ENCODE measurements at regions not wholly inside any gene's neighbourhood (a gene's known extent, or its start where the extent isn't known, plus 50 kb on each side); places are given as distances from the start of the nearest gene placed in this dataset.

DNA sequence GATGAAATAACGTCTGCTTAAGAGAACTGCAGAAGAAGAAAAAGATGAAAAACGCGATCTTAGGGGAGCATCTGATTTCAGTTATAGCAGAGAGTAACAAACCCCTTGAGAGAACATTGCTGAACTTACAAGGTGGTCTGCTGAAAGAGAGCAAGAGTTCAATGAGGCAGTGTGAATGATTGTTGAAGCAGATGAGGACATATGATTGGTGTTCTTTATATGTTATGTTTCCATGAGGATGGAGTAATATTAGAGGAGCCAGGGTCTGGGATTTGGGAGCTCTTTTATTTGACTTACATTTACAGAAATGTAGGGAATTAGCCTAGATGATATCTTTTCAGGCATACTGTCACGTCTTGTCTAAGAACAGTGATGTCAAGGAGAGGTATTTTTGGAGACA lies 1302.0 kb downstream of the KCNT2 start:
- intact Hi-C loops (cut with micrococcal nuclease; ENCODE audit: unreplicated experiment), result no loop called here
- DNase-seq, result no peak
- Mint-ChIP-seq H3K27me3 (ENCODE audit: insufficient read depth, unreplicated experiment) (peaks cover 6% of the 10 kb centered on the region), H3K9me3 (ENCODE audit: unreplicated experiment) (no peaks in the 10 kb centered on the region), H3K4me1 (ENCODE audit: low read depth, unreplicated experiment) (no peaks in the 10 kb centered on the region), H3K4me3 (ENCODE audit: unreplicated experiment) (no peak overlapping the region), H3K27ac (ENCODE audit: unreplicated experiment) (no peak overlapping the region), H3K36me3 (ENCODE audit: insufficient read depth, unreplicated experiment) (no peaks in the 10 kb centered on the region)
- Histone ChIP-seq H3K27me3 (replicated peaks; ENCODE audit: control insufficient read depth, insufficient read depth, low read length) (no peaks in the 10 kb centered on the region), H3K4me1 (no peaks in the 10 kb centered on the region), H3K36me3 (ENCODE audit: control insufficient read depth, insufficient read depth, low read length) (no peaks in the 10 kb centered on the region), H3K9me3 (no peaks in the 10 kb centered on the region), H3K4me3 (ENCODE audit: low read depth, low read length) (no peak overlapping the region)
- no TSS peak for BruUV-seq (replicated peaks)
- TF ChIP-seq, protein P1, sequence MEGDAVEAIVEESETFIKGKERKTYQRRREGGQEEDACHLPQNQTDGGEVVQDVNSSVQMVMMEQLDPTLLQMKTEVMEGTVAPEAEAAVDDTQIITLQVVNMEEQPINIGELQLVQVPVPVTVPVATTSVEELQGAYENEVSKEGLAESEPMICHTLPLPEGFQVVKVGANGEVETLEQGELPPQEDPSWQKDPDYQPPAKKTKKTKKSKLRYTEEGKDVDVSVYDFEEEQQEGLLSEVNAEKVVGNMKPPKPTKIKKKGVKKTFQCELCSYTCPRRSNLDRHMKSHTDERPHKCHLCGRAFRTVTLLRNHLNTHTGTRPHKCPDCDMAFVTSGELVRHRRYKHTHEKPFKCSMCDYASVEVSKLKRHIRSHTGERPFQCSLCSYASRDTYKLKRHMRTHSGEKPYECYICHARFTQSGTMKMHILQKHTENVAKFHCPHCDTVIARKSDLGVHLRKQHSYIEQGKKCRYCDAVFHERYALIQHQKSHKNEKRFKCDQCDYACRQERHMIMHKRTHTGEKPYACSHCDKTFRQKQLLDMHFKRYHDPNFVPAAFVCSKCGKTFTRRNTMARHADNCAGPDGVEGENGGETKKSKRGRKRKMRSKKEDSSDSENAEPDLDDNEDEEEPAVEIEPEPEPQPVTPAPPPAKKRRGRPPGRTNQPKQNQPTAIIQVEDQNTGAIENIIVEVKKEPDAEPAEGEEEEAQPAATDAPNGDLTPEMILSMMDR (IDR thresholded peaks at IDR 0.05; ENCODE audit: insufficient read depth in 1 of 2, low read depth in 1 of 2, low read length in 1 of 2, severe bottlenecking in 1 of 2, unreplicated experiment in 1 of 2), result no peak
- POLR2A ChIA-PET, result no interaction called here
- CTCF ChIA-PET, result no interaction called here

DNA sequence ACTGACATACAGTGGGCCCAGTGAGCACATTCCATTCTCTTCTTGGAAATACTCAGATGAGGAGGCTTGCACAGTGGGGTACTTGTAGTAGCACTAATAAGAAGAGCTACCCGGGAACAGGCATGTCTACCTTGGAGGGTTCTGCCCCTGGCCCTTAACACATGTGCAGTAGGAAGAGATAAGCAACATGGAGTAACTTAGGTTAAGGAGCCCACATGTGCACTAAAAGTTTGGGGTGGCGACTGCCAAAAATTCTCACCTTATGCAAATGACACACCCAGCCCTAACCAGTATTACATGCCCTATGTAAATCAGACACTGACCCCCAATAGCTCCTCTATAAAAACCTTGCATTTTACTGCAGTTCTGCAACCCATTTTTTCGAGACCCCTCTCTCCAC lies 1313.3 kb downstream of the KCNT2 start:
- Histone ChIP-seq H3K27me3 (replicated peaks; ENCODE audit: control insufficient read depth, insufficient read depth, low read length) (no peaks in the 10 kb centered on the region), H3K4me3 (ENCODE audit: low read depth, low read length) (no peak overlapping the region), H3K9me3 (no peaks in the 10 kb centered on the region), H3K4me1 (no peaks in the 10 kb centered on the region), H3K36me3 (ENCODE audit: control insufficient read depth, insufficient read depth, low read length) (no peaks in the 10 kb centered on the region)
- H3K36me3 Mint-ChIP-seq (ENCODE audit: insufficient read depth, unreplicated experiment), result no peaks in the 10 kb centered on the region
- H3K27ac Mint-ChIP-seq (ENCODE audit: unreplicated experiment), result no peak overlapping the region
- no peak for DNase-seq
- intact Hi-C loops (cut with micrococcal nuclease; ENCODE audit: unreplicated experiment), result no loop called here
- TF ChIP-seq, protein P1 (IDR thresholded peaks at IDR 0.05; ENCODE audit: insufficient read depth in 1 of 2, low read depth in 1 of 2, low read length in 1 of 2, severe bottlenecking in 1 of 2, unreplicated experiment in 1 of 2), result no peak
- no peaks in the 10 kb centered on the region for H3K4me1 Mint-ChIP-seq (ENCODE audit: low read depth, unreplicated experiment)
- no peak overlapping the region for H3K4me3 Mint-ChIP-seq (ENCODE audit: unreplicated experiment)
- ChIA-PET CTCF (no interaction called here), POLR2A (no interaction called here)
- H3K9me3 Mint-ChIP-seq (ENCODE audit: unreplicated experiment), result no peaks in the 10 kb centered on the region
- BruUV-seq (replicated peaks), result no TSS peak
- H3K27me3 Mint-ChIP-seq (ENCODE audit: insufficient read depth, unreplicated experiment), result no peaks in the 10 kb centered on the region

DNA sequence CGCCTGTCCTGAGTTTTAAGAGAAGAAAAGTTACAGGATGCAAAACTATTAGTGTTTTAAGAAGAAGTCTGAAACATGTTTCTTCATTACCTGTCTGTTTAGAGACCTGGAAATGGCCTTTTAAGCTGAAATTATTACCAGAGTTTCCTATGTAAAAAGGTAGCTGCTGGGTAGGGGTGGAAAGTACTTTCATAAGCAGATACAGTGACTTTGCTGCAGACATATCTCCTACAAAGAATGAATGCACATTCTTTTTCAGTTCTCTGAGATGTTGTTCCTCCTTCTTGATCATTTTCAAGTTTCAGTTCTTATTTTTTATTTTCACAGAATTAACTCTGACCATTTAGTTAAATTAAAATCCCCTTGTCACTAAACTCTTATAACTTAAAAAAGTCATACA lies 1329.6 kb downstream of the KCNT2 start:
- no peaks in the 10 kb centered on the region for H3K36me3 Mint-ChIP-seq (ENCODE audit: insufficient read depth, unreplicated experiment)
- Histone ChIP-seq H3K9me3 (no peaks in the 10 kb centered on the region), H3K4me3 (ENCODE audit: low read depth, low read length) (no peak overlapping the region), H3K27me3 (replicated peaks; ENCODE audit: control insufficient read depth, insufficient read depth, low read length) (no peaks in the 10 kb centered on the region), H3K4me1 (no peaks in the 10 kb centered on the region), H3K36me3 (ENCODE audit: control insufficient read depth, insufficient read depth, low read length) (no peaks in the 10 kb centered on the region)
- H3K9me3 Mint-ChIP-seq (ENCODE audit: unreplicated experiment), result no peaks in the 10 kb centered on the region
- TF ChIP-seq, protein P1 (IDR thresholded peaks at IDR 0.05; ENCODE audit: insufficient read depth in 1 of 2, low read depth in 1 of 2, low read length in 1 of 2, severe bottlenecking in 1 of 2, unreplicated experiment in 1 of 2), result no peak
- no peak overlapping the region for H3K27ac Mint-ChIP-seq (ENCODE audit: unreplicated experiment)
- intact Hi-C loops (cut with micrococcal nuclease; ENCODE audit: unreplicated experiment), result no loop called here
- POLR2A ChIA-PET, result no interaction called here
- no peak overlapping the region for H3K4me3 Mint-ChIP-seq (ENCODE audit: unreplicated experiment)
- DNase-seq, result no peak
- no peaks in the 10 kb centered on the region for H3K4me1 Mint-ChIP-seq (ENCODE audit: low read depth, unreplicated experiment)
- no peaks in the 10 kb centered on the region for H3K27me3 Mint-ChIP-seq (ENCODE audit: insufficient read depth, unreplicated experiment)
- CTCF ChIA-PET, result no interaction called here
- BruUV-seq (replicated peaks), result no TSS peak
